SK-N-SH treated with all-trans-retinoic acid at 6 μM for 48 hours (cell line): ENCODE measurements at regions not wholly inside any gene's neighbourhood (a gene's known extent, or its start where the extent isn't known, plus 50 kb on each side); places are given as distances from the start of the nearest gene placed in this dataset.

Experiments
- ATAC-seq: fragments of 200-7000 bp; cut with Tn5 transposase; 3 replicates; pipeline ENCODE4 v1.9.1; 2020; ENCODE audit warnings: mild to moderate bottlenecking, moderate library complexity
- ARNTL ChIP-seq: fragments of 450-650 bp; formaldehyde crosslinking; IDR thresholded peaks from 2 replicates; pipeline ENCODE4 v1.5.0; 2020; ENCODE audit warnings: low read depth, mild to moderate bottlenecking, moderate library complexity, borderline replicate concordance
- BACH2 ChIP-seq: fragments of 250-450 bp; sonication (Bioruptor Pico); IDR thresholded peaks from 2 replicates; pipeline ENCODE4 v1.9.0; 2021; ENCODE audit warnings: mild to moderate bottlenecking, borderline replicate concordance
- CREB5 ChIP-seq: fragments of 250-450 bp; sonication (Bioruptor Pico); IDR thresholded peaks from 2 replicates; pipeline ENCODE4 v1.5.1; 2020; ENCODE audit warnings: low read depth, mild to moderate bottlenecking, moderate library complexity
- CSDC2 ChIP-seq: fragments of 250-450 bp; sonication (Bioruptor Pico); IDR thresholded peaks from 2 replicates; pipeline ENCODE4 v1.5.0; 2020; ENCODE audit warnings: mild to moderate bottlenecking, moderate library complexity
- CSRNP3 ChIP-seq: fragments of 250-450 bp; sonication (Bioruptor Pico); IDR thresholded peaks from 2 replicates; pipeline ENCODE4 v1.5.1; 2021; ENCODE audit warnings: mild to moderate bottlenecking, moderate library complexity
- ESRRG ChIP-seq: fragments of 250-450 bp; sonication (Bioruptor Pico); IDR thresholded peaks from 2 replicates; pipeline ENCODE4 v1.6.1; 2021; ENCODE audit warnings: mild to moderate bottlenecking
- GLIS3 ChIP-seq: fragments of 250-450 bp; sonication (Bioruptor Pico); IDR thresholded peaks from 2 replicates; pipeline ENCODE4 v1.5.0; 2020; ENCODE audit warnings: mild to moderate bottlenecking, moderate library complexity
- ISL1 ChIP-seq: fragments of 250-450 bp; sonication (Bioruptor Pico); IDR thresholded peaks from 2 replicates; pipeline ENCODE4 v2.1.2; 2022; ENCODE audit warnings: mild to moderate bottlenecking, moderate library complexity
- OSR1 ChIP-seq: fragments of 250-450 bp; sonication (Bioruptor Pico); IDR thresholded peaks from 2 replicates; pipeline ENCODE4 v1.8.0; 2022; ENCODE audit warnings: moderate library complexity, mild to moderate bottlenecking, inconsistent platforms
- PATZ1 ChIP-seq: fragments of 250-450 bp; sonication (Bioruptor Pico); IDR thresholded peaks from 2 replicates; pipeline ENCODE4 v1.8.0; 2020; ENCODE audit warnings: mild to moderate bottlenecking, moderate library complexity, borderline replicate concordance
- PPARA ChIP-seq: fragments of 250-450 bp; sonication (Bioruptor Pico); IDR thresholded peaks from 2 replicates; pipeline ENCODE4 v1.5.0; 2020; ENCODE audit warnings: mild to moderate bottlenecking, borderline replicate concordance
- RARB ChIP-seq: fragments of 250-450 bp; sonication (Bioruptor Pico); IDR thresholded peaks from 2 replicates; pipeline ENCODE4 v1.8.0; 2021; ENCODE audit warnings: mild to moderate bottlenecking, moderate library complexity
- SNAI2 ChIP-seq: fragments of 250-450 bp; sonication (Bioruptor Pico); IDR thresholded peaks from 2 replicates; pipeline ENCODE4 v1.5.0; 2020; ENCODE audit warnings: mild to moderate bottlenecking, moderate library complexity
- TCF4 ChIP-seq: fragments of 250-450 bp; sonication (Bioruptor Pico); IDR thresholded peaks from 2 replicates; pipeline ENCODE4 v1.8.0; 2021; ENCODE audit warnings: mild to moderate bottlenecking, moderate library complexity, borderline replicate concordance
- TSHZ2 ChIP-seq: fragments of 250-450 bp; sonication (Bioruptor Pico); IDR thresholded peaks from 2 replicates; pipeline ENCODE4 v1.5.0; 2020; ENCODE audit warnings: mild to moderate bottlenecking, moderate library complexity
- ZFP3 ChIP-seq: fragments of 250-450 bp; sonication (Bioruptor Pico); IDR thresholded peaks from 2 replicates; pipeline ENCODE4 v1.5.0; 2020; ENCODE audit warnings: mild to moderate bottlenecking, moderate library complexity
- ZFP30 ChIP-seq: fragments of 450-650 bp; formaldehyde crosslinking; IDR thresholded peaks from 2 replicates; pipeline ENCODE4 v1.5.0; 2022; ENCODE audit warnings: mild to moderate bottlenecking, moderate library complexity
- ZNF565 ChIP-seq: fragments of 450-650 bp; formaldehyde crosslinking; conservative IDR thresholded peaks from 2 replicates; pipeline ENCODE4 v1.5.0; 2020; ENCODE audit warnings: low read depth, mild to moderate bottlenecking, moderate library complexity
- ZNF70 ChIP-seq: fragments of 450-650 bp; formaldehyde crosslinking; IDR thresholded peaks from 2 replicates; pipeline ENCODE4 v1.5.0; 2020; ENCODE audit warnings: mild to moderate bottlenecking, moderate library complexity
- ZNF8 ChIP-seq: fragments of 450-650 bp; formaldehyde crosslinking; IDR thresholded peaks from 2 replicates; pipeline ENCODE4 v1.5.0; 2020; ENCODE audit warnings: mild to moderate bottlenecking, moderate library complexity

- TF ChIP-seq PATZ1 (CRISPR knock-in tag): no peak
- TF ChIP-seq CSDC2 (CRISPR knock-in tag): no peak
Observed at GRCh38 chr7:124482229-124482628, 283.4 kb downstream of the GPR37 start (continued).

- TF ChIP-seq SNAI2 (no peak), ARNTL (CRISPR knock-in tag) (no peak), ESRRG (no peak), PPARA (CRISPR knock-in tag) (no peak), ZNF8 (CRISPR knock-in tag) (no peak), GLIS3 (CRISPR knock-in tag) (no peak), TSHZ2 (CRISPR knock-in tag) (no peak), ZNF70 (CRISPR knock-in tag) (no peak), CSDC2 (CRISPR knock-in tag) (no peak), RARB (CRISPR knock-in tag) (no peak), OSR1 (CRISPR knock-in tag) (no peak)
- TF ChIP-seq, all 23 proteins: peak for 0
- no peak for ATAC-seq
Observed at GRCh38 chr7:124480821-124481290, 284.7 kb downstream of the GPR37 start.

GRCh38 chr7:124480036-124480820 is 285.4 kb downstream of the GPR37 start:
- no peak for TF ChIP-seq RARB (CRISPR knock-in tag)
- TF ChIP-seq OSR1 (CRISPR knock-in tag): no peak
- no peak for TF ChIP-seq PPARA (CRISPR knock-in tag)
- TF ChIP-seq ZNF70 (CRISPR knock-in tag): no peak
- TF ChIP-seq ZFP3 (CRISPR knock-in tag): no peak
- TF ChIP-seq TCF4 (CRISPR knock-in tag): no peak
- TF ChIP-seq ZFP30: no peak
- no peak for TF ChIP-seq ZNF565
- no peak for TF ChIP-seq CSRNP3 (CRISPR knock-in tag)
- TF ChIP-seq CREB5: no peak
- TF ChIP-seq BACH2 (CRISPR knock-in tag): no peak
- no peak for TF ChIP-seq ESRRG
- ATAC-seq: no peak

GRCh38 chr7:124462249-124462648 is 303.3 kb downstream of the GPR37 start:
- no peak for TF ChIP-seq OSR1 (CRISPR knock-in tag)
- TF ChIP-seq ZNF70 (CRISPR knock-in tag): no peak
- TF ChIP-seq CSRNP3 (CRISPR knock-in tag): no peak
- TF ChIP-seq ISL1 (CRISPR knock-in tag): peak; percentile 80
- no peak for TF ChIP-seq ZFP3 (CRISPR knock-in tag)
- TF ChIP-seq, all 23 proteins: peak for 1

More at GRCh38 chr7:124462249-124462648, 303.3 kb downstream of the GPR37 start:
- ATAC-seq: no peak
